IMR-90 (cell line): ENCODE measurements at regions not wholly inside any gene's neighbourhood (a gene's known extent, or its start where the extent isn't known, plus 50 kb on each side); places are given as distances from the start of the nearest gene placed in this dataset.

ENCODE experiments used
- BHLHE40 ChIP-seq: fragments of 150-350 bp; IDR thresholded peaks from 2 replicates; pipeline ENCODE4 v1.6.1; 2016; ENCODE audit warnings: mild to moderate bottlenecking, low read depth, low read length
- CEBPB ChIP-seq: IDR thresholded peaks from 2 replicates; pipeline ENCODE4 v1.6.1; 2012; ENCODE audit warnings: low read depth, low read length, improper control_type of control experiment
- CHD1 ChIP-seq: IDR thresholded peaks from 2 replicates; pipeline ENCODE4 v1.6.1; 2012; ENCODE audit warnings: low read depth, low read length, improper control_type of control experiment
- FOS ChIP-seq: fragments of 150-350 bp; IDR thresholded peaks from 2 replicates; pipeline ENCODE4 v1.6.1; 2016; ENCODE audit warnings: low read depth, low read length
- MAZ ChIP-seq: IDR thresholded peaks from 2 replicates; pipeline ENCODE4 v1.6.1; 2012; ENCODE audit warnings: low read depth, mild to moderate bottlenecking, low read length, improper control_type of control experiment, moderate library complexity, borderline replicate concordance
- MXI1 ChIP-seq: IDR thresholded peaks from 2 replicates; pipeline ENCODE4 v1.6.1; 2012; ENCODE audit warnings: low read depth, mild to moderate bottlenecking, low read length, moderate library complexity, borderline replicate concordance
- NFE2L2 ChIP-seq: fragments of 150-350 bp; IDR thresholded peaks from 2 replicates; pipeline ENCODE4 v1.6.1; 2016; ENCODE audit warnings: low read depth, mild to moderate bottlenecking, low read length
- POLR2A ChIP-seq: IDR thresholded peaks from 2 replicates; pipeline ENCODE4 v1.6.1; 2012; ENCODE audit warnings: mild to moderate bottlenecking, low read depth, low read length
- RAD21 ChIP-seq: IDR thresholded peaks from 2 replicates; pipeline ENCODE4 v1.6.1; 2012; ENCODE audit warnings: low read length, improper control_type of control experiment
- RFX5 ChIP-seq: IDR thresholded peaks from 2 replicates; pipeline ENCODE4 v1.8.0; 2012; ENCODE audit warnings: low read depth, mild to moderate bottlenecking, low read length, moderate library complexity
- SMC3 ChIP-seq: fragments of 150-350 bp; IDR thresholded peaks from 2 replicates; pipeline ENCODE4 v1.6.1; 2016; ENCODE audit warnings: low read depth, mild to moderate bottlenecking, antibody characterized with exemption, low read length, moderate library complexity
- TF ChIP-seq, protein P1 (sequence below): conservative IDR thresholded peaks from 2 replicates; pipeline ENCODE4 v1.5.1; 2012; ENCODE audit warnings: mild to moderate bottlenecking, low read depth, low read length, improper control_type of control experiment
- TF ChIP-seq, protein P2 (sequence below): fragments of 150-350 bp; IDR thresholded peaks from 2 replicates; pipeline ENCODE4 v1.6.1; 2017; ENCODE audit warnings: mild to moderate bottlenecking, antibody characterized with exemption, low read length, low read depth
- TF ChIP-seq, protein P3 (sequence below): fragments of 150-350 bp; IDR thresholded peaks from 2 replicates; pipeline ENCODE4 v1.6.1; 2016; ENCODE audit warnings: low read depth, mild to moderate bottlenecking, low read length, moderate library complexity, borderline replicate concordance

DNA sequence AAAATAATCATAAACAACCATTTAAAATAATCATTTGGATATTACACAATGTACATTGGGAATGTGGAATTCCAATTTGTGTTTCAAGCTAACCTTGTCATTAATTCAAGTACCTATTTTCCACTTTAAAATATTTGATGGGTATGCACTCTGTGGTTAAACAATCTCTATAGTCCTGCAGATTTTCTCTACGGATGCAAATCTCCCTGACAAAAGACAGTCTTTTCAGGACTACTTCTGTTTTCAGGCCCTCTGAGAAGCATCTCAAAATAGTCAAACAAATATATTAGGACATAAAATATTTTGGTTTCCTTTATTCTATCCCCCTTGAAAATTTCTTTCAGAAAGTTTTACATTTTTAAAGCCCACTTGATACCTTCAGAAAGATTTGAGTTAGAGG lies 735.6 kb upstream of the MBL2 start:
- TF ChIP-seq POLR2A (no peak), SMC3 (no peak), CEBPB (no peak), RAD21 (no peak), RFX5 (no peak), BHLHE40 (no peak), CHD1 (no peak), FOS (no peak), NFE2L2 (no peak), MXI1 (no peak), MAZ (no peak)
- TF ChIP-seq, protein P1, sequence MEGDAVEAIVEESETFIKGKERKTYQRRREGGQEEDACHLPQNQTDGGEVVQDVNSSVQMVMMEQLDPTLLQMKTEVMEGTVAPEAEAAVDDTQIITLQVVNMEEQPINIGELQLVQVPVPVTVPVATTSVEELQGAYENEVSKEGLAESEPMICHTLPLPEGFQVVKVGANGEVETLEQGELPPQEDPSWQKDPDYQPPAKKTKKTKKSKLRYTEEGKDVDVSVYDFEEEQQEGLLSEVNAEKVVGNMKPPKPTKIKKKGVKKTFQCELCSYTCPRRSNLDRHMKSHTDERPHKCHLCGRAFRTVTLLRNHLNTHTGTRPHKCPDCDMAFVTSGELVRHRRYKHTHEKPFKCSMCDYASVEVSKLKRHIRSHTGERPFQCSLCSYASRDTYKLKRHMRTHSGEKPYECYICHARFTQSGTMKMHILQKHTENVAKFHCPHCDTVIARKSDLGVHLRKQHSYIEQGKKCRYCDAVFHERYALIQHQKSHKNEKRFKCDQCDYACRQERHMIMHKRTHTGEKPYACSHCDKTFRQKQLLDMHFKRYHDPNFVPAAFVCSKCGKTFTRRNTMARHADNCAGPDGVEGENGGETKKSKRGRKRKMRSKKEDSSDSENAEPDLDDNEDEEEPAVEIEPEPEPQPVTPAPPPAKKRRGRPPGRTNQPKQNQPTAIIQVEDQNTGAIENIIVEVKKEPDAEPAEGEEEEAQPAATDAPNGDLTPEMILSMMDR: no peak
- TF ChIP-seq, protein P2, sequence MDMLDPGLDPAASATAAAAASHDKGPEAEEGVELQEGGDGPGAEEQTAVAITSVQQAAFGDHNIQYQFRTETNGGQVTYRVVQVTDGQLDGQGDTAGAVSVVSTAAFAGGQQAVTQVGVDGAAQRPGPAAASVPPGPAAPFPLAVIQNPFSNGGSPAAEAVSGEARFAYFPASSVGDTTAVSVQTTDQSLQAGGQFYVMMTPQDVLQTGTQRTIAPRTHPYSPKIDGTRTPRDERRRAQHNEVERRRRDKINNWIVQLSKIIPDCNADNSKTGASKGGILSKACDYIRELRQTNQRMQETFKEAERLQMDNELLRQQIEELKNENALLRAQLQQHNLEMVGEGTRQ: no peak
- TF ChIP-seq, protein P3, sequence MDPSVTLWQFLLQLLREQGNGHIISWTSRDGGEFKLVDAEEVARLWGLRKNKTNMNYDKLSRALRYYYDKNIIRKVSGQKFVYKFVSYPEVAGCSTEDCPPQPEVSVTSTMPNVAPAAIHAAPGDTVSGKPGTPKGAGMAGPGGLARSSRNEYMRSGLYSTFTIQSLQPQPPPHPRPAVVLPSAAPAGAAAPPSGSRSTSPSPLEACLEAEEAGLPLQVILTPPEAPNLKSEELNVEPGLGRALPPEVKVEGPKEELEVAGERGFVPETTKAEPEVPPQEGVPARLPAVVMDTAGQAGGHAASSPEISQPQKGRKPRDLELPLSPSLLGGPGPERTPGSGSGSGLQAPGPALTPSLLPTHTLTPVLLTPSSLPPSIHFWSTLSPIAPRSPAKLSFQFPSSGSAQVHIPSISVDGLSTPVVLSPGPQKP: no peak
